Muscle layer of colon (tissue), 2 donors: ENCODE measurements at regions not wholly inside any gene's neighbourhood (a gene's known extent, or its start where the extent isn't known, plus 50 kb on each side); places are given as distances from the start of the nearest gene placed in this dataset.

Experiments used
- H3K27ac ChIP-seq: one replicate; pipeline ENCODE4 v1.7.0; 2013; ENCODE audit warnings: low read depth, mild to moderate bottlenecking, low read length, moderate library complexity
- H3K27me3 ChIP-seq, 2 donors: one replicate each; pipeline ENCODE4 v1.7.0; 2013; ENCODE audit warnings: low read length in 2 of 2, mild to moderate bottlenecking in 2 of 2; ENCODE audit not compliant: insufficient read depth in 2 of 2, control insufficient read depth in 1 of 2
- H3K36me3 ChIP-seq: one replicate; pipeline ENCODE4 v1.7.0; 2013; ENCODE audit warnings: mild to moderate bottlenecking, low read length; ENCODE audit not compliant: insufficient read depth
- H3K4me1 ChIP-seq: one replicate; pipeline ENCODE4 v1.7.0; 2013; ENCODE audit warnings: mild to moderate bottlenecking, low read length; ENCODE audit not compliant: insufficient read depth
- H3K4me3 ChIP-seq, 2 donors: one replicate each; pipeline ENCODE4 v1.7.0; 2013; ENCODE audit warnings: low read length in 2 of 2, low read depth in 1 of 2, mild to moderate bottlenecking in 1 of 2, moderate library complexity in 1 of 2
- H3K9ac ChIP-seq: one replicate; pipeline ENCODE4 v1.7.0; 2013; ENCODE audit warnings: low read length
- H3K9me3 ChIP-seq: one replicate; pipeline ENCODE4 v1.7.0; 2013; ENCODE audit warnings: mild to moderate bottlenecking, low read length
- donor health status: abdominal sarcoma.
- donor health status: Adenocarcinoma of cecum.

- no peaks in the 10 kb centered on the region for H3K9me3 ChIP-seq
- H3K4me3 ChIP-seq: no peak overlapping the region
- H3K27me3 ChIP-seq: no peaks in the 10 kb centered on the region
- H3K4me1 ChIP-seq: no peaks in the 10 kb centered on the region
- no peak overlapping the region for H3K9ac ChIP-seq
- H3K36me3 ChIP-seq: no peaks in the 10 kb centered on the region
- H3K27ac ChIP-seq: no peak overlapping the region
Measured at GRCh38 chr20:22977047-22977785, 57.9 kb upstream of the SSTR4 start.

GRCh38 chr20:22984008-22984407 is 51.1 kb upstream of the SSTR4 start:
- Histone ChIP-seq H3K4me1 (no peaks in the 10 kb centered on the region), H3K27ac (no peak overlapping the region), H3K36me3 (no peaks in the 10 kb centered on the region), H3K9me3 (no peaks in the 10 kb centered on the region), H3K27me3 (no peaks in the 10 kb centered on the region), H3K9ac (no peak overlapping the region), H3K4me3 (no peak overlapping the region)

- H3K27me3 ChIP-seq: no peaks in the 10 kb centered on the region
- H3K36me3 ChIP-seq: no peaks in the 10 kb centered on the region
- H3K4me1 ChIP-seq: no peaks in the 10 kb centered on the region
- no peak overlapping the region for H3K9ac ChIP-seq
- no peaks in the 10 kb centered on the region for H3K9me3 ChIP-seq
- no peak overlapping the region for H3K4me3 ChIP-seq
- no peak overlapping the region for H3K27ac ChIP-seq
Measured at GRCh38 chr20:22984606-22985005, 50.5 kb upstream of the SSTR4 start.

- Histone ChIP-seq H3K27me3 (no peaks in the 10 kb centered on the region), H3K9ac (no peak overlapping the region), H3K4me3 (no peak overlapping the region), H3K27ac (no peak overlapping the region), H3K36me3 (no peaks in the 10 kb centered on the region), H3K9me3 (no peaks in the 10 kb centered on the region), H3K4me1 (no peaks in the 10 kb centered on the region)
Measured at GRCh38 chr20:22985239-22985778, 49.8 kb upstream of the SSTR4 start.
